SK-N-SH treated with all-trans-retinoic acid at 6 μM for 48 hours (cell line): ENCODE measurements at regions not wholly inside any gene's neighbourhood (a gene's known extent, or its start where the extent isn't known, plus 50 kb on each side); places are given as distances from the start of the nearest gene placed in this dataset.

Experiments used
- ATAC-seq: fragments of 200-7000 bp; cut with Tn5 transposase; 3 replicates; pipeline ENCODE4 v1.9.1; 2020; ENCODE audit warnings: mild to moderate bottlenecking, moderate library complexity
- ARNTL ChIP-seq: fragments of 450-650 bp; formaldehyde crosslinking; IDR thresholded peaks from 2 replicates; pipeline ENCODE4 v1.5.0; 2020; ENCODE audit warnings: low read depth, mild to moderate bottlenecking, moderate library complexity, borderline replicate concordance
- BACH2 ChIP-seq: fragments of 250-450 bp; sonication (Bioruptor Pico); IDR thresholded peaks from 2 replicates; pipeline ENCODE4 v1.9.0; 2021; ENCODE audit warnings: mild to moderate bottlenecking, borderline replicate concordance
- CSDC2 ChIP-seq: fragments of 250-450 bp; sonication (Bioruptor Pico); IDR thresholded peaks from 2 replicates; pipeline ENCODE4 v1.5.0; 2020; ENCODE audit warnings: mild to moderate bottlenecking, moderate library complexity
- CSRNP3 ChIP-seq: fragments of 250-450 bp; sonication (Bioruptor Pico); IDR thresholded peaks from 2 replicates; pipeline ENCODE4 v1.5.1; 2021; ENCODE audit warnings: mild to moderate bottlenecking, moderate library complexity
- ESRRG ChIP-seq: fragments of 250-450 bp; sonication (Bioruptor Pico); IDR thresholded peaks from 2 replicates; pipeline ENCODE4 v1.6.1; 2021; ENCODE audit warnings: mild to moderate bottlenecking
- GLIS3 ChIP-seq: fragments of 250-450 bp; sonication (Bioruptor Pico); IDR thresholded peaks from 2 replicates; pipeline ENCODE4 v1.5.0; 2020; ENCODE audit warnings: mild to moderate bottlenecking, moderate library complexity
- ISL1 ChIP-seq: fragments of 250-450 bp; sonication (Bioruptor Pico); IDR thresholded peaks from 2 replicates; pipeline ENCODE4 v2.1.2; 2022; ENCODE audit warnings: mild to moderate bottlenecking, moderate library complexity
- OSR1 ChIP-seq: fragments of 250-450 bp; sonication (Bioruptor Pico); IDR thresholded peaks from 2 replicates; pipeline ENCODE4 v1.8.0; 2022; ENCODE audit warnings: moderate library complexity, mild to moderate bottlenecking, inconsistent platforms
- PATZ1 ChIP-seq: fragments of 250-450 bp; sonication (Bioruptor Pico); IDR thresholded peaks from 2 replicates; pipeline ENCODE4 v1.8.0; 2020; ENCODE audit warnings: mild to moderate bottlenecking, moderate library complexity, borderline replicate concordance
- PPARA ChIP-seq: fragments of 250-450 bp; sonication (Bioruptor Pico); IDR thresholded peaks from 2 replicates; pipeline ENCODE4 v1.5.0; 2020; ENCODE audit warnings: mild to moderate bottlenecking, borderline replicate concordance
- RARB ChIP-seq: fragments of 250-450 bp; sonication (Bioruptor Pico); IDR thresholded peaks from 2 replicates; pipeline ENCODE4 v1.8.0; 2021; ENCODE audit warnings: mild to moderate bottlenecking, moderate library complexity
- SNAI2 ChIP-seq: fragments of 250-450 bp; sonication (Bioruptor Pico); IDR thresholded peaks from 2 replicates; pipeline ENCODE4 v1.5.0; 2020; ENCODE audit warnings: mild to moderate bottlenecking, moderate library complexity
- TCF4 ChIP-seq: fragments of 250-450 bp; sonication (Bioruptor Pico); IDR thresholded peaks from 2 replicates; pipeline ENCODE4 v1.8.0; 2021; ENCODE audit warnings: mild to moderate bottlenecking, moderate library complexity, borderline replicate concordance
- TOX ChIP-seq: fragments of 250-450 bp; sonication (Bioruptor Pico); IDR thresholded peaks from 2 replicates; pipeline ENCODE4 v1.8.0; 2021; ENCODE audit warnings: mild to moderate bottlenecking, moderate library complexity, borderline replicate concordance
- ZC3H10 ChIP-seq: fragments of 250-450 bp; sonication (Bioruptor Pico); IDR thresholded peaks from 2 replicates; pipeline ENCODE4 v1.5.1; 2021; ENCODE audit warnings: mild to moderate bottlenecking, moderate library complexity
- ZFP3 ChIP-seq: fragments of 250-450 bp; sonication (Bioruptor Pico); IDR thresholded peaks from 2 replicates; pipeline ENCODE4 v1.5.0; 2020; ENCODE audit warnings: mild to moderate bottlenecking, moderate library complexity
- ZFP30 ChIP-seq: fragments of 450-650 bp; formaldehyde crosslinking; IDR thresholded peaks from 2 replicates; pipeline ENCODE4 v1.5.0; 2022; ENCODE audit warnings: mild to moderate bottlenecking, moderate library complexity
- ZNF565 ChIP-seq: fragments of 450-650 bp; formaldehyde crosslinking; conservative IDR thresholded peaks from 2 replicates; pipeline ENCODE4 v1.5.0; 2020; ENCODE audit warnings: low read depth, mild to moderate bottlenecking, moderate library complexity
- ZNF8 ChIP-seq: fragments of 450-650 bp; formaldehyde crosslinking; IDR thresholded peaks from 2 replicates; pipeline ENCODE4 v1.5.0; 2020; ENCODE audit warnings: mild to moderate bottlenecking, moderate library complexity
- TF ChIP-seq, protein P1 (sequence below): fragments of 250-450 bp; sonication (Bioruptor Pico); IDR thresholded peaks from 2 replicates; pipeline ENCODE4 v1.8.0; 2021; ENCODE audit warnings: low read depth, mild to moderate bottlenecking, moderate library complexity, borderline replicate concordance
- TF ChIP-seq, protein P2 (sequence below): fragments of 250-450 bp; sonication (Bioruptor Pico); IDR thresholded peaks from 2 replicates; pipeline ENCODE4 v1.5.1; 2020; ENCODE audit warnings: low read depth, mild to moderate bottlenecking, moderate library complexity

DNA sequence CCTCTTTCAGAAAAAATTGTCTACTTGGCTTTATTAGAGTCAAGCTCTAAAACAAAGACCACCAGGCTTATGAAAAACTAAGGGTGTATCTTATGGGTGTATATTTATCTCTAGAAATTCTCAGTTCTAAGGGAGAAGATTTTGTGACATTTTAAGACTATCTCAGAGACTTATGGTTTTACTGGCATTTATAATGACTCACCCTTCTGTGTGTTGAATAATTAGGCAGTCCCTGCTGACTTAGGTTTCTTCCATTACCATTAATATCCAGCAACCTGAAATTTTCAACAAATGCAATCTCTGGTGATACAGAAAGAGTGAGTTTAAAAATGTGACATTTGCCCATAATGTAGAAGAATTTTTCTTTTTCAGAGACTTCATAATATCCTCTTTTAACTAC lies 1015.0 kb upstream of the AGA start:
- ATAC-seq: no peak
- TF ChIP-seq ZNF565 (CRISPR knock-in tag) (no peak), ISL1 (CRISPR knock-in tag) (no peak), CSRNP3 (no peak), BACH2 (CRISPR knock-in tag) (no peak)

GRCh38 chr4:178462710-178463109 lies 1020.5 kb upstream of the AGA start:
- ATAC-seq: no peak
- TF ChIP-seq, protein P1, sequence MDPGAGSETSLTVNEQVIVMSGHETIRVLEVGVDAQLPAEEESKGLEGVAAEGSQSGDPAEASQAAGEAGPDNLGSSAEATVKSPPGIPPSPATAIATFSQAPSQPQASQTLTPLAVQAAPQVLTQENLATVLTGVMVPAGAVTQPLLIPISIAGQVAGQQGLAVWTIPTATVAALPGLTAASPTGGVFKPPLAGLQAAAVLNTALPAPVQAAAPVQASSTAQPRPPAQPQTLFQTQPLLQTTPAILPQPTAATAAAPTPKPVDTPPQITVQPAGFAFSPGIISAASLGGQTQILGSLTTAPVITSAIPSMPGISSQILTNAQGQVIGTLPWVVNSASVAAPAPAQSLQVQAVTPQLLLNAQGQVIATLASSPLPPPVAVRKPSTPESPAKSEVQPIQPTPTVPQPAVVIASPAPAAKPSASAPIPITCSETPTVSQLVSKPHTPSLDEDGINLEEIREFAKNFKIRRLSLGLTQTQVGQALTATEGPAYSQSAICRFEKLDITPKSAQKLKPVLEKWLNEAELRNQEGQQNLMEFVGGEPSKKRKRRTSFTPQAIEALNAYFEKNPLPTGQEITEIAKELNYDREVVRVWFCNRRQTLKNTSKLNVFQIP (CRISPR knock-in tag): no peak
- TF ChIP-seq OSR1 (CRISPR knock-in tag) (no peak), ZNF565 (CRISPR knock-in tag) (no peak), CSDC2 (CRISPR knock-in tag) (no peak), ZNF8 (CRISPR knock-in tag) (no peak), ESRRG (CRISPR knock-in tag) (no peak), TCF4 (CRISPR knock-in tag) (no peak), ZC3H10 (no peak), ZFP3 (CRISPR knock-in tag) (no peak), RARB (CRISPR knock-in tag) (no peak), TOX (no peak), PPARA (CRISPR knock-in tag) (no peak), ZFP30 (no peak), ARNTL (CRISPR knock-in tag) (no peak), BACH2 (CRISPR knock-in tag) (no peak), SNAI2 (CRISPR knock-in tag) (no peak)
- TF ChIP-seq, all 23 proteins: peak for 0

DNA sequence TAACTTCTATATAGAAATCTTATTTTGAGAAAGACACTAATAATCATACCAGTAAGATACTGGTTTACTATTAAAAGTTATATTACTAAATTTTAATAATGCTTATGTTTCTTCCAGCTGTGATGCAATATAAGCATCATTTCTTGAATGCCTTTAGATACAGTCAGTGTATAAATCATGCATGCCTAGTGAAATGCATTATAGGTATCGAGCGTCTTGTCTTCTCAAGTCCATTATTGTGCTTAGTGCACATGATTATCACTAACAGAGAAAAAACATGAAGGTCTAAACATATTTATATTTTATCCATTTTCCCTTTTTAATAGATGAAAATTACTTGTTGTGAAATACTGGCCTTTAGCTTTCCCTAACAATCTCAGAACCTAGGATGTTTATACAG lies 1021.5 kb upstream of the AGA start:
- no peak for ATAC-seq
- TF ChIP-seq ZC3H10 (no peak), PPARA (CRISPR knock-in tag) (no peak), ZNF565 (CRISPR knock-in tag) (no peak), CSDC2 (CRISPR knock-in tag) (no peak), ZFP30 (no peak), ZFP3 (CRISPR knock-in tag) (no peak), GLIS3 (CRISPR knock-in tag) (no peak), TCF4 (CRISPR knock-in tag) (no peak), RARB (CRISPR knock-in tag) (no peak), ESRRG (CRISPR knock-in tag) (no peak), PATZ1 (CRISPR knock-in tag) (no peak)

DNA sequence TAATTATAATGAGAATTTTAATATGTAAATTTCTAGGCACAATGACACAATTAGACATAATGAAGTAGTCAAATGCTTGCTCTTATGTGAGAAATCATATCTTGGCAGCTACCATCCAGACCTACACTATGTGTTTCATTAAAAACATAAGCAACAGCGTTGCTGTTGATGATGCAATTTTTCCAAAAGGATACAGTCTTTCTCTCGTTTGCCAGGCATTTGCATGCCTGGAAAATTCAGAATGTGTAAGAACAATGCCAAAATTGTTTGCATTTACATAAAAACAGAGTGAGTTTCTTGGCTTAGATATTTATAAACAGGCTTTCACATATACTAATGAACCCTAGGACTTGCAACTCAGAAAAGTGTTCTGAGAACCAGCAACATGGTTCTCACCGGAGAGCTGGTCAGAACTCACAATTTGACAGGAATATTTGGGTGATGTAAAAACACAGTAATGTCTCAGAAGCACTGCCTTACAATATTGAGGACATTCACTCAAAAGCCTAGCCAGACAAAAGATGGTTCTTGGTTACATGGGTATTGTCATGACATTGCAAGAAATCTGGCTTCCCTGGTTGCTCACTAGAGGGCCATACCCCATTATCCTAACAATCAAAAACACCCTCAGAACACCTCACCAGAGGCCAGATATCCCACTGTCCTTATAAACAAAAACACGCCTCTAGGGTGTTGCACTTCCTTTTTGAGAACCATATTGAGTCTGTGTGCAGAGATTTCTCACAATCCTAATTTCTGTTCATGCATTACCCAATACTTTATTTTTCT lies 1029.0 kb upstream of the AGA start:
- no peak for ATAC-seq
- TF ChIP-seq, protein P1 (CRISPR knock-in tag): no peak
- no peak for TF ChIP-seq BACH2 (CRISPR knock-in tag)
- TF ChIP-seq ISL1 (CRISPR knock-in tag): no peak
- no peak for TF ChIP-seq SNAI2 (CRISPR knock-in tag)
- TF ChIP-seq ARNTL (CRISPR knock-in tag): no peak
- TF ChIP-seq, protein P2, sequence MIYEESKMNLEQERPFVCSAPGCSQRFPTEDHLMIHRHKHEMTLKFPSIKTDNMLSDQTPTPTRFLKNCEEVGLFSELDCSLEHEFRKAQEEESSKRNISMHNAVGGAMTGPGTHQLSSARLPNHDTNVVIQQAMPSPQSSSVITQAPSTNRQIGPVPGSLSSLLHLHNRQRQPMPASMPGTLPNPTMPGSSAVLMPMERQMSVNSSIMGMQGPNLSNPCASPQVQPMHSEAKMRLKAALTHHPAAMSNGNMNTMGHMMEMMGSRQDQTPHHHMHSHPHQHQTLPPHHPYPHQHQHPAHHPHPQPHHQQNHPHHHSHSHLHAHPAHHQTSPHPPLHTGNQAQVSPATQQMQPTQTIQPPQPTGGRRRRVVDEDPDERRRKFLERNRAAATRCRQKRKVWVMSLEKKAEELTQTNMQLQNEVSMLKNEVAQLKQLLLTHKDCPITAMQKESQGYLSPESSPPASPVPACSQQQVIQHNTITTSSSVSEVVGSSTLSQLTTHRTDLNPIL (CRISPR knock-in tag): no peak
- no peak for TF ChIP-seq CSRNP3
